ENCODE measurements at regions not wholly inside any gene's neighbourhood (a gene's known extent, or its start where the extent isn't known, plus 50 kb on each side); places are given as distances from the start of the nearest gene placed in this dataset.
"Not testable (repeated sequence)": the region's sequence is repeated elsewhere in the genome, so short reads cannot be mapped to it uniquely, and the experiment has no call there.

DNA sequence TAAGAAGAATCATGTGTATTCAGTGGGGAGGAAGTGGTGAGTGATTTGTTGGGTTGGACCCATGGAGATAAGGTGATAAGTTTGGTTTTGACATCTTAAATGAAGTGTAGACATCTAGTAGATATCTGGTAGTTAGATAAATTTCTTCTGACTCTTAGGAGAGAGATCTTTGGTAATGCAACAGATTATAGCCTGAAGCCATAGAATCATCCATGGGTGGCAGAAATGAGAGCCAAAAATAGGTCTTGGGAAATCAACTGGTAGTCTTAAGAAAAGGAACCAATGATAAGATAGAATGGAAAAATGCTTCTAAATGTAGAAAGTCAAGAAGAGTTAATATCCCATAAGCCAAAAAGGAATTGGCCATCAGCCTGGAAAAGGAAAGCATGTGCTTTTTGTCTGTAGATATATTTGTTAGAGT lies 532.7 kb upstream of the GRAMD2B start:
- in situ Hi-C loops (cut with MboI; ENCODE audit: low sequenced_read_pairs), result no loop called here
- no peaks in the 10 kb centered on the region for H3K9me3 ChIP-seq
- DNase-seq (ENCODE audit: low spot score in 2 of 2), result no peak
- no peaks in the 10 kb centered on the region for H3K36me3 ChIP-seq (replicated peaks)
- H3K27me3 ChIP-seq (ENCODE audit: low read depth), result no peaks in the 10 kb centered on the region
- H3K4me3 ChIP-seq, result no peak overlapping the region
- no peaks in the 10 kb centered on the region for H3K4me1 ChIP-seq

- Histone ChIP-seq H3K4me3 (no peak overlapping the region), H3K27me3 (ENCODE audit: low read depth) (no peaks in the 10 kb centered on the region), H3K36me3 (replicated peaks) (no peaks in the 10 kb centered on the region), H3K4me1 (no peaks in the 10 kb centered on the region), H3K9me3 (no peaks in the 10 kb centered on the region)
- DNase-seq (ENCODE audit: low spot score in 2 of 2), result no peak
- in situ Hi-C loops (cut with MboI; ENCODE audit: low sequenced_read_pairs), result no loop called here
Measured at GRCh38 chr5:125891061-125891725, 532.0 kb upstream of the GRAMD2B start.

GRCh38 chr5:125894383-125894782 lies 528.8 kb upstream of the GRAMD2B start:
- no peaks in the 10 kb centered on the region for H3K4me1 ChIP-seq
- no peak overlapping the region for H3K4me3 ChIP-seq
- no peaks in the 10 kb centered on the region for H3K9me3 ChIP-seq
- DNase-seq (ENCODE audit: low spot score in 2 of 2), result no peak
- in situ Hi-C loops (cut with MboI; ENCODE audit: low sequenced_read_pairs), result no loop called here
- H3K27me3 ChIP-seq (ENCODE audit: low read depth), result no peaks in the 10 kb centered on the region
- H3K36me3 ChIP-seq (replicated peaks), result no peaks in the 10 kb centered on the region

GRCh38 chr5:125896368-125896767 lies 526.8 kb upstream of the GRAMD2B start:
- no peak for DNase-seq (ENCODE audit: low spot score in 2 of 2)
- H3K36me3 ChIP-seq (replicated peaks), result no peaks in the 10 kb centered on the region
- H3K4me3 ChIP-seq, result no peak overlapping the region
- no peaks in the 10 kb centered on the region for H3K27me3 ChIP-seq (ENCODE audit: low read depth)
- H3K4me1 ChIP-seq, result no peaks in the 10 kb centered on the region
- H3K9me3 ChIP-seq, result no peaks in the 10 kb centered on the region
- in situ Hi-C loops (cut with MboI; ENCODE audit: low sequenced_read_pairs), result no loop called here

DNA sequence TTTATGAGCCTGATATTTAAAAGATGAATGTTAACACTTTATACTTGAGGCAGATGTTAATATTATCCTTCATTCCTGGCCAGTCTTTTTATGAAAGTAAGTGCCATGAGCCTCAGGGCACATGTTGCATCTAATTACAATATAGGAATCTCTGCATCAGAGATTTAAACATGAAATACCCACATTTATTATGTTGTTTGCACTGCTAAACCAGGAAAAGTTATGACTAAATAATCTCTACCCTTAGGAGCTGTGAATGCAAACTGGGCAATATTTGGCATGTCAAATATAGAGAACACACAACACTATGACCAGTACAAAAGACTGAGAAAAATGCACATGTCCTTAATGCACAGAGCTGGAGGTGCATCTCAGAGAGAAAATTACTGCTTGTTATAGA lies 526.1 kb upstream of the GRAMD2B start:
- in situ Hi-C loops (cut with MboI; ENCODE audit: low sequenced_read_pairs), result no loop called here

GRCh38 chr5:125898851-125899405 lies 524.3 kb upstream of the GRAMD2B start:
- no peaks in the 10 kb centered on the region for H3K36me3 ChIP-seq (replicated peaks)
- H3K4me3 ChIP-seq, result no peak overlapping the region
- in situ Hi-C loops (cut with MboI; ENCODE audit: low sequenced_read_pairs), result no loop called here

More for the DNA sequence above, 526.1 kb upstream of the GRAMD2B start:
- Histone ChIP-seq H3K36me3 (replicated peaks) (no peaks in the 10 kb centered on the region), H3K9me3 (no peaks in the 10 kb centered on the region), H3K27me3 (ENCODE audit: low read depth) (no peaks in the 10 kb centered on the region), H3K4me1 (no peaks in the 10 kb centered on the region), H3K4me3 (no peak overlapping the region)
- no peak for DNase-seq (ENCODE audit: low spot score in 2 of 2)

DNA sequence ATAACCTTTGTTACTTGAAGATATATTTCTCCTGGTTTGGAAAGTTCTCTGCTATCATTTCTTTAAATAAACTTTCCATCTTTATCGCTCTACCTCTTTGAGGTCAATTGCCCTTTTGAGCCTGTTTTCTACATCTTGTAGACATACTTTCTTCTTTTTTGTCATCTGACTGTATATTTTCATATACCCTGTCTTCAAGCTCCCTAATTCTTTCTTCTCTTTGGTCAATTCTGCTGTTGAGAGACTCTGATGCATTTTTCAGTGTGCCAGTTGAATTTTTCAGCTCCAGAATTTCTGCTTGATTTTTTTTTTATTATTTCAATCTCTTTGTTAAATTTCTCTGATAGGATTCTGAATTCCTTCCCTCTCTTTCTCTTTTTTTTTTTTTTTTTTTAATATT lies 511.2 kb upstream of the GRAMD2B start:
- no peaks in the 10 kb centered on the region for H3K27me3 ChIP-seq (ENCODE audit: low read depth)
- no peaks in the 10 kb centered on the region for H3K9me3 ChIP-seq
- H3K4me3 ChIP-seq, result no peak overlapping the region
- in situ Hi-C loops (cut with MboI; ENCODE audit: low sequenced_read_pairs), result no loop called here
- no peak for DNase-seq (ENCODE audit: low spot score in 2 of 2)
- H3K36me3 ChIP-seq (replicated peaks), result no peaks in the 10 kb centered on the region
- H3K4me1 ChIP-seq, result no peaks in the 10 kb centered on the region

More at GRCh38 chr5:125898851-125899405, 524.3 kb upstream of the GRAMD2B start:
- Histone ChIP-seq H3K9me3 (no peaks in the 10 kb centered on the region), H3K4me1 (no peaks in the 10 kb centered on the region), H3K27me3 (ENCODE audit: low read depth) (no peaks in the 10 kb centered on the region)
- DNase-seq (ENCODE audit: low spot score in 2 of 2), result no peak

DNA sequence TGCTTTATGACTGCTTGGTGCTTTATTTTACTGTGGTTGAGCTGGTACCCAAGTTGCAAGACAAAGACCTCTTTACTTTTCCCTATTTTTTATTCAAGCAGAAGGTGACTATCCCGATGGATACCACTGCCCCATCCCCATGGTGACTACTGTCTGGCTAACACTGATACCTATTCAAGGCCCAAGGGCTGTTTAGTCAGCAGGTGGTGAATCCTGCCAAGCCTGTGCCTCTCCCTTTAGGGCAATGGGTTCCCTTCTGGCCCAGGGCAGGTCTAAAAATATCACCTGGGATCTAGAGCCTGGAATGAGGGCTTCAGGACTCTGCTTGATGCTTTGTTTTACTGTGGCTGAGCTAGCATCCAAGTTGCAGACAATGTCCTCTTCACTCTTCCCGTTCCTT lies 510.0 kb upstream of the GRAMD2B start:
- no peaks in the 10 kb centered on the region for H3K27me3 ChIP-seq (ENCODE audit: low read depth)
- no peak for DNase-seq (ENCODE audit: low spot score in 2 of 2)

DNA sequence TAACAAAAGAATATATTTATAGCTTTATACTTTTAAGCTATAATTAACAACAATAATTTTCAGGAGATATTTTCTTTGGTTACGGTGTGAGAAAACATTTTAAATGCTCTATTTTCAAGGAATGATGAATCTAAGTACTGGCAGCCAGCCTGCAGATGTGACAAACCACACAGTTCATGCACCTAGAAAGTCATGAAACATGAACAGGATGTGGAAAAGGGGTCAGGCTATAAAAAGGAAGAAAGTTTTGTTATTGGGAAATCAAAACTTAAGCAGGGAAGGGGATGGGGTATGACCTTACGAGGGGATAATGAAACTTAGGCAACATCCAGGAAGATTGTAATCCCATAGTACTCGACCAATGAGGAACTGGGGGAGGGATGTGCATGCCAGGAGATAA lies 508.7 kb upstream of the GRAMD2B start:
- Histone ChIP-seq H3K4me3 (no peak overlapping the region), H3K4me1 (no peaks in the 10 kb centered on the region), H3K9me3 (no peaks in the 10 kb centered on the region), H3K27me3 (ENCODE audit: low read depth) (no peaks in the 10 kb centered on the region), H3K36me3 (replicated peaks) (no peaks in the 10 kb centered on the region)
- in situ Hi-C loops (cut with MboI; ENCODE audit: low sequenced_read_pairs), result no loop called here
- no peak for DNase-seq (ENCODE audit: low spot score in 2 of 2)

More for the DNA sequence above, 510.0 kb upstream of the GRAMD2B start:
- H3K4me3 ChIP-seq, result no peak overlapping the region
- H3K9me3 ChIP-seq, result no peaks in the 10 kb centered on the region
- in situ Hi-C loops (cut with MboI; ENCODE audit: low sequenced_read_pairs), result no loop called here
- no peaks in the 10 kb centered on the region for H3K4me1 ChIP-seq
- H3K36me3 ChIP-seq (replicated peaks), result no peaks in the 10 kb centered on the region

DNA sequence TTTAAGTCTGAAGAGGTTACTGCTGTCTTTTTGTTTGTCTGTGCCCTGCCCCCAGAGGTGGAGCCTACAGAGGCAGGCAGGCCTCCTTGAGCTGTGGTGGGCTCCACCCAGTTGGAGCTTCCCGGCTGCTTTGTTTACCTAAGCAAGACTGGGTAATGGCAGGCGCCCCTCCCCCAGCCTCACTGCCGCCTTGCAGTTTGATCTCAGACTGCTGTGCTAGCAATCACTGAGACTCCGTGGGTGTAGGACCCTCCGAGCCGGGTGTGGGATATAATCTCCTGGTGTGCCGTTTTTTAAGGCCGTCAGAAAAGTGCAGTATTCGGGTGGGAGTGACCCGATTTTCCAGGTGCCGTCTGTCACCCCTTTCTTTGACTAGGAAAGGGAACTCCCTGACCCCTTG lies 499.3 kb upstream of the GRAMD2B start:
- H3K27me3 ChIP-seq (ENCODE audit: low read depth); in situ Hi-C loops (cut with MboI; ENCODE audit: low sequenced_read_pairs); H3K4me3 ChIP-seq: not testable (repeated sequence)

DNA sequence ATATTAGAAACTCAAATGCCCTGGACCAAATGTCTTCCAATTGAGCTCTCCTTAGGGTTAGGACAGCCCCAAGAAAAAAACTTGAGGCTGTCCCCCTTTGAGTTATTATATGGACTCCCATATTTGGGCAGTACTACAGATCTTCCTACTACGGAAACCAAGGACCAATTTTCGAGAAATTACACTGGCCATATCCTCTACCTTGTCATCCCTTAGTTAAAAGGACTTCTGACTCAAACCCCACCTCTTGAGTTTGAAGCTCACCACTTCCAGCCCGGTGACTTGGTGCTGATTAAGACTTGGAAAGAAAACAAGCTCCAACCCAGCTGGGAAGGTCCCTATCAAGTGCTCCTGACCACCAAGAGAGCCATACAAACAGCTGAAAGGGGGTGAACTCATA lies 497.0 kb upstream of the GRAMD2B start:
- DNase-seq (ENCODE audit: low spot score in 2 of 2), result no peak
- in situ Hi-C loops (cut with MboI; ENCODE audit: low sequenced_read_pairs), result no loop called here

More for the DNA sequence above, 499.3 kb upstream of the GRAMD2B start:
- H3K4me1 ChIP-seq; H3K36me3 ChIP-seq (replicated peaks); H3K9me3 ChIP-seq; DNase-seq (ENCODE audit: low spot score in 2 of 2): not testable (repeated sequence)

GRCh38 chr5:125928663-125929062 lies 494.5 kb upstream of the GRAMD2B start:
- no peaks in the 10 kb centered on the region for H3K36me3 ChIP-seq (replicated peaks)
- no peak overlapping the region for H3K4me3 ChIP-seq
- in situ Hi-C loops (cut with MboI; ENCODE audit: low sequenced_read_pairs), result no loop called here
- no peaks in the 10 kb centered on the region for H3K9me3 ChIP-seq
- no peaks in the 10 kb centered on the region for H3K4me1 ChIP-seq
- no peak for DNase-seq (ENCODE audit: low spot score in 2 of 2)
- no peaks in the 10 kb centered on the region for H3K27me3 ChIP-seq (ENCODE audit: low read depth)

More for the DNA sequence above, 497.0 kb upstream of the GRAMD2B start:
- H3K4me1 ChIP-seq, result no peaks in the 10 kb centered on the region
- H3K36me3 ChIP-seq (replicated peaks), result no peaks in the 10 kb centered on the region
- H3K27me3 ChIP-seq (ENCODE audit: low read depth), result no peaks in the 10 kb centered on the region
- no peaks in the 10 kb centered on the region for H3K9me3 ChIP-seq
- no peak overlapping the region for H3K4me3 ChIP-seq

DNA sequence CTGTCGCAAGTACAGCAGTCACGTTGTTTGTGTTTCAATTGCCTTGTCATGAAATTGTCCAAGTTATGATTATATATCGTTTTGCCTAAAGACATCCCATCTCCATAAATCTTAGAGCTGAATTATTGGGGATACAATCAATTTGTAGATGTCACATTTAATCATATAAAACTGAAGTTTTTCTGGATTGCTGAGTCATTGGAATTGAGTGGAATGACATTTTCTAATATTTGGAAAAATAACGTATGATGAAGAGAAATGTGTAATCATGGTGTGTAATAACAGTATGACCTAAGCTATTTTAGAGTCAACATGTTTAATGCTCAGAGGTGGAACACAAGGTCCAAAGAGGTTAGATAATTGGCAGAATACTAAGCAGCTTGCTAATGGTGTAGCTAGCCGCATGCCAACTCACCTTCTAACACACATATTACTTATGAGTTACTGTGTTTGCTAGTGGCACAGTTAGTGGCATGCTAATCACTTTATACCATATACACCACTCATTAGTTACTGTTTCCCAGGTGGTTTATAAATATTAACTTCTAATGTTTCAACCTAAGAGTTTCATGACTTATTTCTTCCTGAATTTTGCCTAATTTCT lies 473.1 kb upstream of the GRAMD2B start:
- Histone ChIP-seq H3K4me3 (no peak overlapping the region), H3K36me3 (replicated peaks) (no peaks in the 10 kb centered on the region), H3K4me1 (no peaks in the 10 kb centered on the region), H3K9me3 (no peaks in the 10 kb centered on the region), H3K27me3 (ENCODE audit: low read depth) (no peaks in the 10 kb centered on the region; the same call in 1 of the 2 replicates)
- in situ Hi-C loops (cut with MboI; ENCODE audit: low sequenced_read_pairs), result no loop called here
- no peak for DNase-seq (ENCODE audit: low spot score in 2 of 2)

DNA sequence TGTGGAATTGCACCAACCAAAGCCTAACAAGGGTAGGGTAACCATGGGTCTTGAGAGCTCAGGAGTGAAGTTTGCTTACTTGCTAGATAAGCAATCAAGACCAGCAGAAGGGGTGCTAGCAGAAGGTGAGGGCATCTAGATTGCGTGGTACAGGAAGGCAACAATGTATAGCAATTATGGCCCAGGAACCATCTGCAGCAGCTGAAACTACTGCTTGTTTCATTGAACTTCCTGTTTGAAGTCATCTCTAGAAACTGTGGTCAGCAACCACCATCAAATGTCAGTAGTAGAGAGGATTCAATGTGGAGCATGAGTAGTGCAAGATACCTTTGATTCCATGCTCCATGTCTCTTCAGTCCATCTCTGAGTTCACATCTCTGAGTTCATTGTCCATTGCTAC lies 462.1 kb upstream of the GRAMD2B start:
- in situ Hi-C loops (cut with MboI; ENCODE audit: low sequenced_read_pairs), result no loop called here
- no peaks in the 10 kb centered on the region for H3K4me1 ChIP-seq
- no peaks in the 10 kb centered on the region for H3K27me3 ChIP-seq (ENCODE audit: low read depth)
- no peaks in the 10 kb centered on the region for H3K36me3 ChIP-seq (replicated peaks)
- no peak overlapping the region for H3K4me3 ChIP-seq
- H3K9me3 ChIP-seq, result no peaks in the 10 kb centered on the region
- DNase-seq (ENCODE audit: low spot score in 2 of 2), result no peak

All from HAP-1 (cell line).